Testis (tissue), 2 donors: ENCODE measurements at regions not wholly inside any gene's neighbourhood (a gene's known extent, or its start where the extent isn't known, plus 50 kb on each side); places are given as distances from the start of the nearest gene placed in this dataset.
"Not testable (repeated sequence)": the region's sequence is repeated elsewhere in the genome, so short reads cannot be mapped to it uniquely, and the experiment has no call there.

Source experiments
- POLR2A ChIP-seq: fragments of 450-650 bp; IDR thresholded peaks from one replicate; pipeline ENCODE4 v1.6.1; 2017; ENCODE audit warnings: antibody characterized with exemption, mild to moderate bottlenecking, moderate library complexity
- TF ChIP-seq, protein P1 (sequence below), 3 experiments: fragments of 450-650 bp in 2 of 3; fragments of 200-600 bp in 1 of 3; sonication (generic) in 1 of 3; IDR thresholded peaks; one replicate each; pipeline ENCODE4 v1.5.1; 2016 to 2019; ENCODE audit warnings: antibody characterized with exemption in 3 of 3, mild to moderate bottlenecking in 2 of 3, moderate library complexity in 1 of 3

- TF ChIP-seq, protein P1, sequence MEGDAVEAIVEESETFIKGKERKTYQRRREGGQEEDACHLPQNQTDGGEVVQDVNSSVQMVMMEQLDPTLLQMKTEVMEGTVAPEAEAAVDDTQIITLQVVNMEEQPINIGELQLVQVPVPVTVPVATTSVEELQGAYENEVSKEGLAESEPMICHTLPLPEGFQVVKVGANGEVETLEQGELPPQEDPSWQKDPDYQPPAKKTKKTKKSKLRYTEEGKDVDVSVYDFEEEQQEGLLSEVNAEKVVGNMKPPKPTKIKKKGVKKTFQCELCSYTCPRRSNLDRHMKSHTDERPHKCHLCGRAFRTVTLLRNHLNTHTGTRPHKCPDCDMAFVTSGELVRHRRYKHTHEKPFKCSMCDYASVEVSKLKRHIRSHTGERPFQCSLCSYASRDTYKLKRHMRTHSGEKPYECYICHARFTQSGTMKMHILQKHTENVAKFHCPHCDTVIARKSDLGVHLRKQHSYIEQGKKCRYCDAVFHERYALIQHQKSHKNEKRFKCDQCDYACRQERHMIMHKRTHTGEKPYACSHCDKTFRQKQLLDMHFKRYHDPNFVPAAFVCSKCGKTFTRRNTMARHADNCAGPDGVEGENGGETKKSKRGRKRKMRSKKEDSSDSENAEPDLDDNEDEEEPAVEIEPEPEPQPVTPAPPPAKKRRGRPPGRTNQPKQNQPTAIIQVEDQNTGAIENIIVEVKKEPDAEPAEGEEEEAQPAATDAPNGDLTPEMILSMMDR (IDR thresholded peaks at IDR 0.05) = not testable (repeated sequence)
- TF ChIP-seq POLR2A = not testable (repeated sequence)
These were observed 125.9 kb downstream of the TANC2 start for GRCh38 chr17:63091909-63092308.
